Cardiac fibroblast (primary cell): ENCODE measurements at regions not wholly inside any gene's neighbourhood (a gene's known extent, or its start where the extent isn't known, plus 50 kb on each side); places are given as distances from the start of the nearest gene placed in this dataset.

Source experiments
- DNase-seq, 2 donors: peaks; one replicate each; pipeline versions ENCODE4 v3.0.0 to v3.0.0-alpha.2; 2010; ENCODE audit warnings: low read depth in 2 of 2
- H3K4me3 ChIP-seq, 2 donors: replicated peaks in 1 of 2; 1 replicate in 1 of 2; 2 replicates in 1 of 2; pipeline ENCODE4 v1.5.1; 2011; ENCODE audit warnings: low read depth in 2 of 2, low read length in 2 of 2, mild to moderate bottlenecking in 2 of 2, moderate library complexity in 1 of 2
- TF ChIP-seq, protein P1 (sequence below): IDR thresholded peaks from one replicate; pipeline ENCODE4 v1.5.1; 2011; ENCODE audit warnings: low read depth, mild to moderate bottlenecking, low read length, inconsistent platforms

DNA sequence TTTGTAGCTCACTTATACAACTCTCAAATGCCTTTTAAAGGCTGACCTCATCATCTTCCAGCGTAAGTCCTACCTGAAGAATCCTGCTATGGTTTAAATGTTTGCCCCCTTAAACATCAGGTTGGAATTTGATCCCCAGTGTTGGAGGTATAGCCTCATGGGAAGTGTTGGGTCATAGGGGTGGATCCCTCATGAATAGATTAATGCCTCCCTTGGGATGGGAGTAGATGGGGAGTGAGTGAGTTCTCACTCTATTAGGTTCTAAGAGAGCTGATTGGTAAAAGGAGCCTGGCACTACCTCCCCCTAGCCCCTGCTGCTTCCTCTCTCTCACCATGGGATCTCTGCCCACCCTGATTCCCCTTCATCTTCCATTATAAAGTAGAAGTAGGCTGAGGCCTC lies 285.6 kb downstream of the FZD1 start:
- TF ChIP-seq, protein P1, sequence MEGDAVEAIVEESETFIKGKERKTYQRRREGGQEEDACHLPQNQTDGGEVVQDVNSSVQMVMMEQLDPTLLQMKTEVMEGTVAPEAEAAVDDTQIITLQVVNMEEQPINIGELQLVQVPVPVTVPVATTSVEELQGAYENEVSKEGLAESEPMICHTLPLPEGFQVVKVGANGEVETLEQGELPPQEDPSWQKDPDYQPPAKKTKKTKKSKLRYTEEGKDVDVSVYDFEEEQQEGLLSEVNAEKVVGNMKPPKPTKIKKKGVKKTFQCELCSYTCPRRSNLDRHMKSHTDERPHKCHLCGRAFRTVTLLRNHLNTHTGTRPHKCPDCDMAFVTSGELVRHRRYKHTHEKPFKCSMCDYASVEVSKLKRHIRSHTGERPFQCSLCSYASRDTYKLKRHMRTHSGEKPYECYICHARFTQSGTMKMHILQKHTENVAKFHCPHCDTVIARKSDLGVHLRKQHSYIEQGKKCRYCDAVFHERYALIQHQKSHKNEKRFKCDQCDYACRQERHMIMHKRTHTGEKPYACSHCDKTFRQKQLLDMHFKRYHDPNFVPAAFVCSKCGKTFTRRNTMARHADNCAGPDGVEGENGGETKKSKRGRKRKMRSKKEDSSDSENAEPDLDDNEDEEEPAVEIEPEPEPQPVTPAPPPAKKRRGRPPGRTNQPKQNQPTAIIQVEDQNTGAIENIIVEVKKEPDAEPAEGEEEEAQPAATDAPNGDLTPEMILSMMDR = no peak
- DNase-seq = no peak
- H3K4me3 ChIP-seq = no peak overlapping the region

DNA sequence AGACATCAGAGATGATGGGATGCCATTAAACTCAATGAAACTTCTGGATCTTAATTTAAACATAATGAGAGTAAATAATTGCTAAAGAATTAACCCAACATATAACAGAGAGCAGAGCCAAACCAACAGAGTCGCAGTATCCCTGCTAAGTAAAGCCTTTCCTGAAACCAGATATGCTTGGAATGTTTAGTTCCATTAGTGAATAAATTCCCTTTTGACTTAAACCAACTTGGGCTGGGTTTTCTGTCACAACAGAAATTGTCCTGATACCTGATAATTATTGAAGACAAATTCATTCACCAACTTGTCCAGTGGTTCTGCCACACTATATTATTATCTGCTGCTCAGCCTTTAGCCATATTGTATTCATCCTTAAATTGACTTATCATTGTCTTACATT lies 286.7 kb downstream of the FZD1 start:
- no peak for DNase-seq
- TF ChIP-seq, protein P1 = no peak

DNA sequence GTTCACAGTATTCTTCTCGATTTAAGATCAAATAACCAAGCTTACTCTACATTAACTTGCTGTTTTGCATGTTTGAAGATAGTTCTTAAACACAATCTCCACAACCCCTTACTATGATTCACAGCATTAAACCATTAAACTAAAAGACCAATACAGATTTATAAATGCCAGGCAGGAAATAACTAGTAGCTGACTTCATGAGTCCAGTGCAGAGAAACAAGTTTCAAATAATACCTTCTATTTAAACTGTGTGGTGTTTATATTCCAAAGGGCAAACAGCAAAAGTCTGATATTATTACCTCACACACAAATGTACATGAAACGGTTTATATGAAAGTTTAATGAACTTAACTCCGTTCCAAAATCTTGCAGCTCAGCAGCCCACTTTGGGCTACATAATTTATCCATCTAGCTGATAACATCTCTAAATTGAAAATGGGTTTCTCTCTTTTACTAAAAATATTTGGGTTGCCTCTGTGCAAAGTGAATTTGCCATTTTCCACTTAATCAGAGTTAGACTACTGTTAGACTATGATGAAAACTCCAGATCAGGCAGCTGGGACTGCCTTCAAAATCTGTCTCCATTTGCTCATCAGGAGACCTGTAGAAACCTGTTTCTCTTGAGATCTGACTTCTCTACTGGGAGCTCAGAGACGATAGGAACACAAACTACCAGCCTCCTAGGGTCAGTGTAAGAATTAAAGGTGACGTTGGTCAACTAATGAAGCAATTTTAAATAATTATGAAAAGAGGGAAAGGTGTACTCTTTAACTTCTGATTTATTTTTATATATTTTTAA lies 287.3 kb downstream of the FZD1 start:
- DNase-seq = no peak
- H3K4me3 ChIP-seq = no peak overlapping the region
- TF ChIP-seq, protein P1 = no peak

More for the DNA sequence above, 286.7 kb downstream of the FZD1 start:
- no peak overlapping the region for H3K4me3 ChIP-seq

DNA sequence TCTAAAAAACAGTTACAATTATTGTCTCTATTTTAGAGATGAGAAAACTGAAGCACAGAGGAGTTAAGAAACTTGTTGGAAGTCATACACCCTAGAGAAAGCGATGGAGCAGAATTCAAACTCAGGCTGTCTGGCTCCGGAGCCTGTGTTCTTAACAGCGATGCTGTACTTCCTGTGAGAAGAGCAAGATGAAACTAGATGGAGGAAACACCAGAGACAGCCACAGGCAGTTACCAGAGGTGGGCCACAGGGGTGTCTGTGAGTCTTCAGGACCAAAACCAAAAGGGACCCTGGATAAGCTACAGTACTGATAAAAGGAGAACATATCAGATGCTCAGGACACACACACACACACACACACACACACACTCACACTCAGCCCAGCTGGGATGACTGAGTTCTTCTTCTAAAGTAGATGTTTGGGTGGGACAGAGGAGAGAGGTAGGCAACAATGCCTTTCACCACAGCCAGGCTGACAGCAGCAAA lies 289.2 kb downstream of the FZD1 start:
- TF ChIP-seq, protein P1 = no peak
- H3K4me3 ChIP-seq = no peak overlapping the region
- DNase-seq = no peak

DNA sequence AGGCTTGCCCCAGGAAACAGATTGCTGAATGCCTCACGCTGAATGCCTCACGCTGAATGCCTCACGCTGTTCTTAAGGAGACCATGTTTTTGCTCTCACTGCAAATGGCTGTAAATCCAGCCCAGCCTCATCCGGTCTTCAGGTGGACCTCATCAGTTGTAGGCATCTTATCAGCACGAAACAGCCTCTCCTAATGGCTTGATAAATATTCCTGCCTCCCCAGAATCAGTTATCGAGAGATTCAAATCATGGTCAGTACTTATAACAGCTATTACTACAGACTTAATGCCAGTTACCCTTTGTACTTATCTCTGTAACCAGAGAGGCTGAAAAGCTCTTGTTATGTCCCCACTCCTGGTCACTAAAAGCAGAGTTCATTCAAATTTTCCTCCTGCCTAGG lies 290.6 kb downstream of the FZD1 start:
- TF ChIP-seq, protein P1 = no peak
- no peak for DNase-seq
- H3K4me3 ChIP-seq = no peak overlapping the region

DNA sequence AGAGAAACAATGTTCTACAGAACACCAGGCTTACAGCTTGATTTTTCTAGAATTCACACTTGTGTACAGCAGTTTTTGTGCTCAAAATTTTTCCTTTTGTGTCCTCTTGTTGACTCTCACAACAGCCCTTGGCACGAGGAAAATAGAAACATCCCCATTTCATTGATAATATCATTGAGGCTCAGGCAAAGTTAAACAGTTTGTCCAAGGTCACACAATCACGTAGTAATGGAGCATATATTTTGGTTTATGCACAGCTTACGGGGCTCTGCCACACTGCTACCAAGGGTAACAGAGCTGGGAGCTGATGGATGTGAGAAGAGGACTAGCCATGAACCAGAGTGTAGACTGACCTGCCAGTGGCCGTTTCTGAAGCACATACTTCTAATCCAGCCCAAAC lies 292.0 kb downstream of the FZD1 start:
- TF ChIP-seq, protein P1 = no peak
- no peak for DNase-seq
- no peak overlapping the region for H3K4me3 ChIP-seq
